ENCODE measurements at regions not wholly inside any gene's neighbourhood (a gene's known extent, or its start where the extent isn't known, plus 50 kb on each side); places are given as distances from the start of the nearest gene placed in this dataset.
A peak's percentile ranks its signal among the peaks of the same experiment; 100 is the strongest.
"Not testable (repeated sequence)": the region's sequence is repeated elsewhere in the genome, so short reads cannot be mapped to it uniquely, and the experiment has no call there.

DNA sequence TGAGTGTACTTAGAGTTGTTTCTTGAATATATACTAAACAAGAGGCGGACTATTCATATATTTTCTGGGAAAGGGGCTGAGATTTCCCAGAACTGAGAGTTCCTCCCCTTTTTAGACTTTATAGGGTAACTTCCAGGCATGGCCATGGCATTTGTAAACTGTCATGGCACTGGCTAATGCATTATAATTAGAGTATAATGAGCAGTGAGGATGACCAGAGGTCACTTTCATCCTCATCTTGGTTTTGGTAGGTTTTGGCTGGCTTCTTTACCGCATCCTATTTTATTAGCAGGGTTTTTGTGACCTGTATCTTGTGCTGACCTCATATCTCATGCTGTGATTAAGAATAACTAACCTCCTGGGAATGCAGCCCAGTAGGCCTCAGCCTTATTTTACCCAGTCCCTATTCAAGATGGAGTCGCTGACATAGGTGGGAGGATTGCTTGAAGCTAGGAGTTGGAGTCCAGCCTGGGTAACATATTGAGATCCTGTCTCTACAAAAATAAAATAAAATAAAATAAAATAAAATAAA, 91.4 kb downstream of the MOBP start:
- no peak for DNase-seq

- no peak for DNase-seq
These were observed 92.1 kb downstream of the MOBP start for GRCh38 chr3:39559543-39559942.

DNA sequence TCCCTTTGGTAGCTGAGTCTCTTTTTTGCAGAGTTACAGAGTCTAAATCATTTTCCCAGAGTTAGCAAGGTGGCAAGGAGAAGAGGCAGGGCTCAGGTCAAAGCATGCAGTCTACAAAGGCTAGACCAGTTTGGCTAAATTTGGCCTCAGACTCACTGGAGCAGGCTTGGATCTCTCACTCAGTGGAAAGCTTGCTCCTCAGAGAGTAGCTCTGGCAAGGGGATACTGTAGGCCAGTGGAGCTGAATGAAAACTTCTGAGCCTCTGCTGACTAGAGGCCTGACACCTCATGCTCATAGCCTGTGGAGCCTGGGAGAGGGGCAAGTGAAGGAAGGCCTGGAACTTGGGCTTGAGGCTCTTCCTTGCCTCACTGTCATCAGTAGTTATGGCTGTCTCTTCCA, 101.0 kb downstream of the MOBP start:
- no peak for DNase-seq

- DNase-seq: no peak
These were observed 101.6 kb downstream of the MOBP start for GRCh38 chr3:39569095-39569494.

DNA sequence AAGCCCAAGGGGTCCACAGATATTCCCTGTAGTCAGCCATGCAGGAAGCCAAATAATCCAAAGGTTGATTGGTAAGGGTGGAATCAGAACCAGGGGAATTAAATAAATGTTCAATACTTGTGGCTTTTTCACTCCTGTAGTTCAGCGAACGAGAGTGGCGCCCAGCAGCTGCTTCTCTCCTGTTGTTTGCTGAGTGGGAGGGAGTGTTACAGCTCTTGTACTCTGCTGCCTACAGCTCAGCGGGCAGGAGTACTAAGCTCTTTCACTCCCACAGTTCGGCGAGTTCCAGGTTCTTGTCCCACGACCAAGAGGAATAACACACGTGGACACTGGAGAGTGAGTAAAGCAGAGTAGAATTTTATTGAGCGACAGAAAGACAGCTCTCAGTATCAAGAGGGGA, 105.9 kb downstream of the MOBP start:
- no peak for DNase-seq

DNA sequence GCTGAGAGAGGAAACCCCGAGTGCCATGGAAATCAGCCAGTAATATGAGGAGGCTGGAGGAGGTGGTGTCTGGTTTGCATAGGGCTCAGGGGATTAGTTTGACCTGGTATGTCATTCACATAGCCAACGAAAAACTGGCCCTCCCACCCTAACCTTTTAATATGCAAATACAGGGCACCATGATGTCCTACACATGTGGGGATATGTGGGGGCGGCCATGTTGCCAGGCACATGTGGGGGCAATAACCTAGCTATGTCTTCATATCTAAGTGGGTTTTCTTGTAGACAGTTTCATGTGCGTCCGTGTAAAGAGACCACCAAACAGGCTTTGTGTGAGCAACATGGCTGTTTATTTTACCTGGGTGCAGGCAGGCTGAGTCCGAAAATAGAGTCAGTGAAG, 110.1 kb downstream of the MOBP start:
- DNase-seq: no peak

- DNase-seq: not testable (repeated sequence)
These were observed 118.7 kb downstream of the MOBP start for GRCh38 chr3:39586215-39586614.

DNA sequence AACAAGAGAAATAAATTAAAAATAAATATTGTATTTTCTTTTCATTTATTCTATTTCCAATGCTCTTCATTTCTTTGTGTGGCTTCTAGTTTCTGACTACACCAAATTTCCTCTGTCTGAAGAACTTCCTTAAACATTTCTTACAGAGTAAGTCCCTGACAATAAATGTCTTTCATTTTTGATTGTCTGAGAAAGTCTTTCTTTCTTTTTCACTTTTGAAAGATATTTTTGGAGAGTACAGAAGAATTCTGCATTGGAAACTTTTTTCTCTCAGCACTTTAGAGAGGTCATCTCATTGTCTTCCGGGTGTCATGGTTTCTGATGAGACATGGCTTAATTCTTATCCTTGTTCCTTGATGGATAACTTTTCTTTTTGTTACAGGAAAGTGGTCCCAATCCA, 119.6 kb downstream of the MOBP start:
- DNase-seq: no peak

- DNase-seq: no peak
These were observed 123.3 kb downstream of the MOBP start for GRCh38 chr3:39590806-39591205.

GRCh38 chr3:39592311-39593050, 125.0 kb downstream of the MOBP start:
- no peak for DNase-seq

DNA sequence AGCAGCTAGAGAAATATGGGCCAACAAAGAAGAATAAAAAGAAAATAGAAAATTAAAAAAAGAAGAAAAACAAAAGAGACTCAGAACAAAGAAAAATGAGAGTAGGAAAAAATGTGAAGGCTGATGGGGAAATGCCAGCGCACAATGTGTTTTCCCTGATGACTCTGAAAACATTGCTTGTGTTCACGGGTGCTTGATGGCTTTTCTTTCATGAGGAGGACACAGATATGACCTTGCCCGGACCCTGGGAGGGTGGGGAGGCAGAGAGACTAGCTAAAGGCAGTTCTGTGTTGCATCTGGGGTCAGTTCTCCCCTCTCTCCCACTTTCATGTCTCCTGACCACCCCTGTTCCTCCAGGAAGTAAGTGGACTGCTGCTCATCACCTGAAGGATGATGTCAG, 125.9 kb downstream of the MOBP start:
- no peak for DNase-seq

DNA sequence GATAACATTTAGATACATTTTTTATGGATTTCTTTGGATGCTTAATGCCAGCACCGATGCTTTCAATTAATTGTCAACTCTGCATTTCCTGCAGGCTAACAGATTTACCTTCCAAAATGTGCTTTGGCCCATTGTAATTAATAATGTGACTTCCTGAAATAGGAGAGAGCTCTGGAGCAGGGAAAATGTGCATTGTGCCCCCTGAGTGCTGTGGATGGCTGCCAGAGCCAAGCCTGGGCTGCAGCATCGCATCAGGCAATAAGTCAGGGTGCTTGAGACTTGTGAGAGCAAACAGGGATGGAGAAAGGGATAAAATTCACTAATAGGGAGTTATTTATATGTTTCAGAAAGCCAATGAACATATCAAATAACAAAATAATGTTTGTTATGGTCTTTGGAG, 133.8 kb downstream of the MOBP start:
- no peak for DNase-seq

GRCh38 chr3:39605837-39606236, 138.4 kb downstream of the MOBP start:
- DNase-seq: no peak

GRCh38 chr3:39626198-39626597, 158.7 kb downstream of the MOBP start:
- no peak for DNase-seq

DNA sequence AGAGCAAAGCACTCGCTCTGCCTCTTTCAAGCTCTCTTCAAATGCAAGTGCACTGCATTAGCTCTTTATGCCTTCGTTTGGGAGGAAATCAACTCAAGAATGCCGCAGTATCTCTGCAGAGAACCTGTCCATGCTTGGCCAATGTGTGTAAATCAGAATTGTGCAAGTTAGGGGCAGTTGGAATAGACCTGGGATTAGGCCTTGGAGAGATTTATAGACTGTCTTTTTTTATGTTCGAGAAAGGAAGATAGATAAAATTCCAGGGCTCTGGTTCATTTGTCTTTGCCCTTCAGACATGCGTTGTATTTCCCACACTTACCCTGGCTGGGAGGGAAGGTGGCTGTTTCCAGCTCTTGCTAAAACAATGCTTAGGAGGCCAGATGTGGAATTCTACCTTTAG, 163.7 kb downstream of the MOBP start:
- no peak for DNase-seq

DNA sequence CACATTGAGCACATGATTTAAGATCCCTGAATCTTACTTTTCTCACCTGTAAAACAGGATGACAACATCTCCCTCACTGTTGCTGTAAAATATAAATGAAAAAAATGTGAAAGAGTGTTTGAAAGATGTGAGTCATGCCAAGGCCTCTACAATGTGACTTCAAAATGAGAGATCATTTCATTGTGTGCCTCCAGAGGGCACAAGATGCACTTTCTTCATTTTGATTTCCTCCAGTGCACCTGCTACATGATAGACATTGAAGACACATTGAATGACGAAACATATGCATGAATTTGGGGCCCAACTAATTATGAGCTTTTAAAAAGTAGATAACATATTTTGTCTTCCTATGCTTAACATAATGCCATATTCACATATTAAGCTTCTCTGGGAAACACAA, 170.3 kb downstream of the MOBP start:
- no peak for DNase-seq

- no peak for DNase-seq
These were observed 170.8 kb downstream of the MOBP start for GRCh38 chr3:39638301-39638700.

DNA sequence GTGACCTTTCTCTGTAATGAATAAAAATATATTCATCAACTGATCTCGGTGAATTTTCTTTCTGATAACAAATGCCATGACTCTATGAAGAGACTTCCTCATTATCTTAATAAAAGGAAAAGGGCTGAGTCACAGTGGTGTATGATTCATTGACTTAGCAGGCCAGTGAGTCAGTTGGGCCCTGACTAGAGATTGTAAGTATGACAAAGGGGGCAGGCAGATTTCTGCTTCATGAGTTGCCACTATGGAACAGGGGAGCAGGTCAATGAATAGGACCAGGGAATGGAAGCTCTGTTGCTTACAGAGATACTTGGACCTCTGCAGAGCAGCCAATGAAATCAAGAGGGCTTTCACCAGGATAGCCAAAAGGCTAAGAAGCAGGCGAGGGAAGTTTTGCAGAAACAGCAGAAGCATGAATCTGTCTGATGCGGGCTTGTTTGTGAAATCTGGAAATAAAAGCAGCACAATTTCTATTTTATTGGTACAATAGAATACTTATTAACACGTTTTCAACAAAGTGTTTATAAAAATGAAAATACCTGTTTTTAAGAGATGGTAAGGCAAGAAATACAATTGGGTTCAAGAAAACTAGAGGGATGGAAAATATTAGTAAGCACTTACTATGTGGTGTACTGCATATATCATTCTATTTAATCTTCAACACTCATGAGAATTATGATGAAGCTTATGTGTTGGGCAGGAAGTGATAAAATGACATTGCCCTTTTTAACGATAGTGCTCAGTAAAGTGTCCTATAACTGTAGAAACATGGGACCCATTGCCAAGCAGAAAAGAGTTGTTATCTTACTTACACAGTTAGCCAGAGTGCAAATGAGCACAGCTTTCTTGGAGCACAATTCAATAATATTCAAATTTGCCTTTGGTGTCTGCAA, 169.8 kb upstream of the MYRIP start:
- peak in 1 of 2 experiments; percentile 12 for DNase-seq

- no peak for DNase-seq
These were observed 168.1 kb upstream of the MYRIP start for GRCh38 chr3:39641274-39641673.

DNA sequence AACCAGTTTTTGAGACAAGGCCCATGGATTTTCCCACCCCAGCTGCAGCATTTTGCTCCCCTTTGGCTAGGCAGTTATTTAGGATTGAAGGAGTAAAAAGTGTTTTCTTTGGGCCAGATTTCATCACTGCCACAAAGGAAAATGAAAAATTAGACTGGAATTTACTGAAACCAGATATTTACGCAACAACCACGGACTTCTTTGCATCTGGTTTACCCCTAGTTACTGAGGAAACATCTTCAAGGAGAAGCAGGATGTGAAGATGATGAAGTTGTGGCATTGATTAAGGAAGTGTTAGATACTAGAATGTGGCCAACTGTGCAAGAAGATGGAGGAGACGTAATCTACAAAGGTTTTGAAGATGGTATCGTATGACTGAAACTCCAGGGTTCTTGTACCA, 165.2 kb upstream of the MYRIP start:
- no peak for DNase-seq

DNA sequence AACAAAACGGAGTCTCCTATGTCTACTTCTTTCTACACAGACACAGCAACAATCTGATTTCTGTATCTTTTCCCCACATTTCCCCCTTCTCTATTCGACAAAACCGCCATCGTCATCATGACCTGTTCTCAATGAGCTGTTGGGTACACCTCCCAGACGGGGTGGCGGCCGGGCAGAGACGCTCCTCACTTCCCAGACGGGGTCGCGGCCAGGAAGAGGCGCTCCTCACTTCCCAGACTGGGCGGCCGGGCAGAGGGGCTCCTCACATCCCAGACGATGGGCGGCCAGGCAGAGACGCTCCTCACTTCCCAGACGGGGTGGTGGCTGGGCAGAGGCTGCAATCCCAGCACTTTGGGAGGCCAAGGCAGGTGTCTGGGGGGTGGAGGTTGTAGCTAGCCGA, 158.2 kb upstream of the MYRIP start:
- not testable (repeated sequence) for DNase-seq

DNA sequence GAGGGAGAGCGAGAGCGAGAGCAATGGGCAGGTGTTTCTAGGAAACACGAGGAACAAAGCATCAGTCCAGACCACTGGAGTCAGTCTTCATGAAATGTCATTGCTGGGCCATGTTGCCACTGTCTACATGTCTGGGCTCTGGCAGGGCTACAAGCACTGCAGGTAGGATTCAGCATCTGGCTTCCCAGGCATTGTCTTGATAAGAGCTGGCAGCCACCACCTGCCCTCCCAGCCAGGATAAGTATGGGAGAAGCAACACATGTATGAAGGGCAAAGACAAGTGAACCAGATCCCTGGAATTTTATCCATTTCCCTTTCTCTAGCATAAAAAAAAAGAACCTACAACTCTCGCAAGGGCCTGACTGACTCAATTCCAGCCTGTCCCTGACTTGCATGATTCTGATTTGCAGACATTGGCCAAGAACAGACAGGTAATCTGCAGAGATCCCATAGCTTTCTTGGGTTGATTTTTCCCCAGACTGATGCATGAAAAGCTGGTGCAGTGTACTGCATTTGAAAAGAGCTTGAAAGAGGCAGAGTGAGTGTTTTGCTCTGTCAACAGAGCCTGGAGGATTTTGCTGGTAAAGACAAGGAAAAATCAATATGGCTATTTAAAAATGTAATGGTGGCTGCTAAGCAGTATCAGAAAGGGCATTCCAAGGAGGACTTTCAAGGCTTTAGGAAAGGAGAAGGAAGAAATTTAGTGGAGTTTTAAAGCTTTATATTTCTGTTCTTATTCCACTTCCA, 157.2 kb upstream of the MYRIP start:
- no peak for DNase-seq

DNA sequence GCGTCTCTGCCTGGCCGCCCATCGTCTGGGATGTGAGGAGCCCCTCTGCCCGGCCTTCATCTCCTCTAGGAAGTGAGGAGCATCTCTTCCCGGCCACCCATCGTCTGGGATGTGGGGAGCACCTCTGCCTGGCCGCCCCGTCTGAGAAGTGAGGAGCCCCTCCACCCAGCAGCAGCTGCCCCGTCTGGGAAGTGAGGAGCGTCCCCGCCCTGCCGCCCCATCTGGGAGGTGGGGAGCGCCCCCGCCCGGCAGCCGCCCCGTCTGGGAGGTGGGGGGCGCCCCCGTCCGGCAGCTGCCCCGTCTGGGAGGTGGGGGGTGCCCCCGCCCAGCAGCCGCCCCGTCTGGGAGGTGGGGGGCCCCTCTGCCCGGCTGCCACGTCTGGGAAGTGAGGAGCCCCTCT, 153.7 kb upstream of the MYRIP start:
- DNase-seq: not testable (repeated sequence)
